K562 (cell line): ENCODE measurements at regions not wholly inside any gene's neighbourhood (a gene's known extent, or its start where the extent isn't known, plus 50 kb on each side); places are given as distances from the start of the nearest gene placed in this dataset.

Experiments
- BRF2 ChIP-seq: IDR thresholded peaks from 3 replicates; pipeline ENCODE4 v1.6.1; 2011; ENCODE audit warnings: borderline replicate concordance, mild to moderate bottlenecking; ENCODE audit not compliant: insufficient read length, insufficient read depth
- E4F1 ChIP-seq: fragments of 250-450 bp; sonication (Bioruptor Pico); IDR thresholded peaks from 2 replicates; pipeline ENCODE4 v1.5.0; 2021; ENCODE audit warnings: mild to moderate bottlenecking, borderline replicate concordance
- EGR1 ChIP-seq: fragments of 450-650 bp; conservative IDR thresholded peaks from 2 replicates; pipeline ENCODE4 v1.6.1; 2017; ENCODE audit warnings: mild to moderate bottlenecking
- KAT2B ChIP-seq: IDR thresholded peaks from one replicate; pipeline ENCODE4 v1.6.1; 2012; ENCODE audit warnings: low read depth, mild to moderate bottlenecking, control low read depth, inconsistent platforms, low read length, moderate library complexity
- PHF8 ChIP-seq: fragments of 200-600 bp; sonication (generic); IDR thresholded peaks from 2 replicates; pipeline ENCODE4 v1.6.1; 2012; ENCODE audit warnings: mixed run types, mild to moderate bottlenecking, inconsistent platforms, low read length, moderate library complexity, borderline replicate concordance
- TEAD4 ChIP-seq, 2 experiments: sonication (generic) in 1 of 2; formaldehyde crosslinking in 1 of 2; IDR thresholded peaks; 2 replicates each; pipeline versions ENCODE4 v1.6.1 to v1.8.0; 2012 to 2022; ENCODE audit warnings: borderline replicate concordance in 1 of 2, inconsistent platforms in 1 of 2, low read length in 1 of 2, mild to moderate bottlenecking in 1 of 2, missing genetic modification reagents in 1 of 2
- THAP7 ChIP-seq: fragments of 250-450 bp; sonication (Bioruptor Pico); IDR thresholded peaks from 2 replicates; pipeline ENCODE4 v1.5.0; 2021
- ZNF507 ChIP-seq: conservative IDR thresholded peaks from 2 replicates; pipeline ENCODE4 v1.6.1; 2017; ENCODE audit warnings: missing genetic modification characterization, missing compliant biosample characterization

GRCh38 chr16:73746554-73746953 lies 550.1 kb upstream of the PSMD7 start (continued):
- no peak for TF ChIP-seq TEAD4 (IDR thresholded peaks at IDR 0.05; ENCODE audit: low read length)
- TF ChIP-seq TEAD4 (CRISPR knock-in tag; IDR thresholded peaks at IDR 0.05; ENCODE audit: borderline replicate concordance) = no peak
- no peak for TF ChIP-seq BRF2
- TF ChIP-seq E4F1 (CRISPR knock-in tag) = no peak
- TF ChIP-seq THAP7 = no peak
- no peak for TF ChIP-seq KAT2B
- no peak for TF ChIP-seq PHF8
- TF ChIP-seq ZNF507 (tag) = no peak
- no peak for TF ChIP-seq EGR1
